IMR-90 (cell line): ENCODE measurements at regions not wholly inside any gene's neighbourhood (a gene's known extent, or its start where the extent isn't known, plus 50 kb on each side); places are given as distances from the start of the nearest gene placed in this dataset.

Experiments used
- ATAC-seq: fragments of 200-7000 bp; cut with Tn5 transposase; 2 replicates; pipeline ENCODE4 v1.9.1; 2020; ENCODE audit warnings: low read depth, mild to moderate bottlenecking, moderate library complexity
- BruUV-seq: library from RNA; stranded (reverse); fragments of 400-500 nt; replicated peaks from 2 replicates; lab custom pipeline; 2021; lab: Mats Ljungman, UMichigan
- CTCF ChIA-PET: fragments of 300-600 bp; formaldehyde crosslinking; extraction: SDS; loops from one replicate; lab custom pipeline; 2021; ENCODE audit warnings: antibody characterized with exemption; lab: Yijun Ruan, JAX
- POLR2A ChIA-PET: fragments of 300-600 bp; sonication (Branson Sonifier 250); formaldehyde crosslinking; loops from one replicate; lab custom pipeline; 2022; ENCODE audit warnings: antibody characterized with exemption; ENCODE audit not compliant: unreplicated experiment; lab: Charles Lee
- DNase-seq: peaks from one replicate; pipeline ENCODE4 v3.0.0; 2013
- H2AFZ ChIP-seq: replicated peaks from 2 replicates; pipeline ENCODE3; 2013; ENCODE audit warnings: low read length, mild to moderate bottlenecking; ENCODE audit not compliant: poor library complexity
- H2AK5ac ChIP-seq: 2 replicates; pipeline ENCODE4 v1.6.1; 2013; ENCODE audit warnings: low read depth, low read length, inconsistent platforms
- H2AK9ac ChIP-seq: replicated peaks from 2 replicates; pipeline ENCODE3; 2013; ENCODE audit warnings: mild to moderate bottlenecking, low read depth, low read length, moderate library complexity; ENCODE audit not compliant: poor library complexity
- H2BK120ac ChIP-seq: 2 replicates; pipeline ENCODE4 v1.6.1; 2013; ENCODE audit warnings: low read depth, low read length, inconsistent platforms
- H2BK15ac ChIP-seq: 3 replicates; pipeline ENCODE4 v1.6.1; 2013; ENCODE audit warnings: low read depth, low read length, inconsistent platforms
- H2BK20ac ChIP-seq: 2 replicates; pipeline ENCODE4 v1.6.1; 2013; ENCODE audit warnings: low read depth, mild to moderate bottlenecking, inconsistent platforms, low read length, moderate library complexity
- H2BK5ac ChIP-seq: 2 replicates; pipeline ENCODE4 v1.6.1; 2013; ENCODE audit warnings: mild to moderate bottlenecking, low read depth, low read length, inconsistent platforms; ENCODE audit not compliant: poor library complexity, severe bottlenecking
- H3K14ac ChIP-seq: replicated peaks from 2 replicates; pipeline ENCODE4 v1.6.1; 2013; ENCODE audit warnings: low read depth, low read length, inconsistent platforms
- H3K18ac ChIP-seq: 2 replicates; pipeline ENCODE4 v1.6.1; 2013; ENCODE audit warnings: low read depth, low read length, control low read depth
- H3K23ac ChIP-seq: 2 replicates; pipeline ENCODE4 v1.6.1; 2013; ENCODE audit warnings: low read depth, low read length, inconsistent platforms
- H3K27ac ChIP-seq: 2 replicates; pipeline ENCODE4 v1.5.1; 2013; ENCODE audit warnings: mild to moderate bottlenecking, control low read depth, low read length; ENCODE audit not compliant: insufficient read depth
- H3K27me3 ChIP-seq: 2 replicates; pipeline ENCODE4 v1.6.1; 2013; ENCODE audit warnings: low read length; ENCODE audit not compliant: control insufficient read depth, insufficient read depth
- H3K36me3 ChIP-seq: 2 replicates; pipeline ENCODE4 v1.6.1; 2013; ENCODE audit warnings: low read length, mixed read lengths; ENCODE audit not compliant: control insufficient read depth, insufficient read depth
- H3K4ac ChIP-seq: 2 replicates; pipeline ENCODE4 v1.6.1; 2013; ENCODE audit warnings: low read depth, low read length, inconsistent platforms
- H3K4me1 ChIP-seq: 2 replicates; pipeline ENCODE4 v1.6.1; 2013; ENCODE audit warnings: low read length, mixed read lengths; ENCODE audit not compliant: control insufficient read depth, insufficient read depth
- H3K4me2 ChIP-seq: 2 replicates; pipeline ENCODE4 v1.6.1; 2013; ENCODE audit warnings: low read depth, mild to moderate bottlenecking, control low read depth, low read length, moderate library complexity
- H3K4me3 ChIP-seq: 2 replicates; pipeline ENCODE4 v1.5.1; 2013; ENCODE audit warnings: low read depth, mild to moderate bottlenecking, control low read depth, low read length, moderate library complexity; ENCODE audit not compliant: insufficient read depth
- H3K56ac ChIP-seq: 2 replicates; pipeline ENCODE4 v1.6.1; 2013; ENCODE audit warnings: low read length, inconsistent platforms; ENCODE audit not compliant: insufficient read depth; ENCODE audit errors: extremely low read depth
- H3K79me1 ChIP-seq, 2 experiments: 2 replicates each; pipeline ENCODE4 v1.6.1; 2013; ENCODE audit warnings: low read length in 2 of 2, inconsistent platforms in 1 of 2, low read depth in 1 of 2
- H3K9ac ChIP-seq: 2 replicates; pipeline ENCODE4 v1.6.1; 2013; ENCODE audit warnings: low read depth, low read length, control low read depth
- H3K9me1 ChIP-seq: 2 replicates; pipeline ENCODE4 v1.6.1; 2013; ENCODE audit warnings: low read length, inconsistent platforms; ENCODE audit not compliant: insufficient read depth
- H3K9me3 ChIP-seq: 2 replicates; pipeline ENCODE4 v1.6.1; 2013; ENCODE audit warnings: low read length; ENCODE audit not compliant: control insufficient read depth, insufficient read depth
- H4K20me1 ChIP-seq: 2 replicates; pipeline ENCODE4 v1.6.1; 2013; ENCODE audit warnings: low read length, inconsistent platforms; ENCODE audit not compliant: insufficient read depth
- H4K5ac ChIP-seq: 2 replicates; pipeline ENCODE4 v1.6.1; 2013; ENCODE audit warnings: mild to moderate bottlenecking, low read depth, low read length, control low read depth
- H4K8ac ChIP-seq, 2 experiments: 2 replicates each; pipeline ENCODE4 v1.6.1; 2013; ENCODE audit warnings: low read depth in 2 of 2, low read length in 2 of 2, control low read depth in 1 of 2, inconsistent platforms in 1 of 2
- H4K91ac ChIP-seq: 2 replicates; pipeline ENCODE4 v1.6.1; 2013; ENCODE audit warnings: low read depth, low read length, inconsistent platforms; ENCODE audit not compliant: insufficient read depth
- MAFK ChIP-seq: IDR thresholded peaks from 2 replicates; pipeline ENCODE4 v1.6.1; 2012; ENCODE audit warnings: low read depth, low read length, improper control_type of control experiment
- SMC3 ChIP-seq: fragments of 150-350 bp; IDR thresholded peaks from 2 replicates; pipeline ENCODE4 v1.6.1; 2016; ENCODE audit warnings: low read depth, mild to moderate bottlenecking, antibody characterized with exemption, low read length, moderate library complexity
- WGBS, 2 experiments: methylation state at CpG; one replicate each; pipeline versions ENCODE4 v1.1.5 to v1.1.7; 2013; ENCODE audit warnings: missing lambda C conversion rate in 2 of 2; ENCODE audit not compliant: insufficient read length in 1 of 2; ENCODE audit errors: extremely low coverage in 2 of 2; 5-methylcytosine and 5-hydroxymethylcytosine counted together
- dilution Hi-C: fragments of 300-500 bp; cut with HindIII; formaldehyde crosslinking; loops from one replicate; pipeline ENCODE4 v1.14.3; 2018; ENCODE audit warnings: low sequenced_read_pairs; ENCODE audit not compliant: unreplicated experiment
- in situ Hi-C: fragments of 300-500 bp; cut with MboI; formaldehyde crosslinking; loops from 3 replicates; pipeline ENCODE4 v1.14.3; 2019; ENCODE audit warnings: low sequenced_read_pairs, inconsistent platforms, mixed read lengths
- intact Hi-C: fragments of 100-400 bp; cut with micrococcal nuclease; formaldehyde crosslinking; loops from 2 replicates; pipeline ENCODE4 v1.10.0; 2022

GRCh38 chr1:56069824-56070223, 509.5 kb downstream of the PLPP3 start:
- Histone ChIP-seq H2BK5ac (no peak overlapping the region), H3K4ac (no peak overlapping the region), H2AFZ (no peak overlapping the region), H2BK15ac (peak overlapping the region; percentile 84; the same call in 1 of the 3 replicates), H3K4me3 (no peak overlapping the region), H4K8ac (peak overlapping the region in 1 of 2 experiments; percentile 36; a peak in 1 of 4 replicates), H4K20me1 (no peaks in the 10 kb centered on the region), H3K79me1 (no peaks in the 10 kb centered on the region), H3K56ac (no peak overlapping the region), H3K9ac (no peak overlapping the region), H3K14ac (no peak overlapping the region), H2AK9ac (no peak overlapping the region), H4K5ac (no peak overlapping the region), H3K9me3 (no peaks in the 10 kb centered on the region), H3K36me3 (no peaks in the 10 kb centered on the region), H2AK5ac (no peak overlapping the region), H4K91ac (no peak overlapping the region), H3K27ac (no peak overlapping the region), H2BK20ac (peak overlapping the region; percentile 39; the same call in 1 of the 2 replicates), H3K4me1 (peaks cover 11% of the 10 kb centered on the region), H2BK120ac (no peak overlapping the region; the same call in 1 of the 2 replicates), H3K18ac (peak overlapping the region; percentile 35; the same call in 1 of the 2 replicates), H3K9me1 (no peaks in the 10 kb centered on the region; the same call in none of the 2 replicates), H3K4me2 (no peak overlapping the region), H3K23ac (no peak overlapping the region), H3K27me3 (no peaks in the 10 kb centered on the region)
- 100% methylated on average over 1 of the region's 1 CpG; no CpG with 5 or more reads in 1 of the 2 experiments for WGBS, 2 experiments
- BruUV-seq: no TSS peak
- CTCF ChIA-PET: no interaction called here
- dilution Hi-C loops (no loop called here), intact Hi-C loops (loop anchor here (5.0 to 10.0 kb wide), 4 partner anchors 353 to 785 kb away; no protein-coding TSS in a partner anchor), in situ Hi-C loops (no loop called here)
- no peak for ATAC-seq
- no peak for DNase-seq
- POLR2A ChIA-PET: no interaction called here
- no peak for TF ChIP-seq MAFK
- TF ChIP-seq SMC3: no peak
